NB4 (cell line): ENCODE measurements at regions not wholly inside any gene's neighbourhood (a gene's known extent, or its start where the extent isn't known, plus 50 kb on each side); places are given as distances from the start of the nearest gene placed in this dataset.
"Not testable (repeated sequence)": the region's sequence is repeated elsewhere in the genome, so short reads cannot be mapped to it uniquely, and the experiment has no call there.

Source experiments
- DNase-seq: peaks from one replicate; pipeline ENCODE4 v3.0.0; 2010; ENCODE audit warnings: low read depth
- H3K4me3 ChIP-seq: one replicate; pipeline ENCODE4 v1.5.1; 2011; ENCODE audit warnings: mild to moderate bottlenecking, low read depth, low read length, moderate library complexity
- CTCF ChIP-seq: IDR thresholded peaks from one replicate; pipeline ENCODE4 v1.5.1; 2012; ENCODE audit warnings: low read depth, low read length
- MAX ChIP-seq: IDR thresholded peaks from 2 replicates; pipeline ENCODE4 v1.6.1; 2011; ENCODE audit warnings: low read depth, low read length
- MYC ChIP-seq: IDR thresholded peaks from 2 replicates; pipeline ENCODE4 v1.6.1; 2011; ENCODE audit warnings: low read depth, low read length
- POLR2A ChIP-seq: IDR thresholded peaks from 2 replicates; pipeline ENCODE4 v1.6.1; 2011; ENCODE audit warnings: mild to moderate bottlenecking; ENCODE audit not compliant: insufficient read length; ENCODE audit errors: extremely low read depth

DNA sequence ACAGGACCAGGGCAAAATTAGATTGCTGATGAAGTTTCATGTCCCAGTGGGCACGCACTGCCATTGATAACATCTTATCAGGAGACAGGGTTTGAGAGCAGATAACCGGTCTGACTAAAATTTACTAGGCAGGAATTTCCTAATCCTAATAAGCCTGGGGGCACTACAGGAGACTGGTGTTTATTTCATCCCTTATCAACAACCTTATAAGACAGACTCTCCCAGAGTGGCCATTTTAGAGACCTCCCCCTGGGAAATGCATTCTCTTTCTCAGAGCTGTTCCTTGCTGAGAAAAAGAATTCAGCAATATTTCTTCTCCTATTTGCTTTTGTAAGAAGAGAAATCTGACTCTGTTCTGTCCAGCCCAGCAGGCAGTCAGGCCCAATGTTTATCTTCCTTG, 423.4 kb upstream of the IMPG1 start:
- no peak overlapping the region for H3K4me3 ChIP-seq
- DNase-seq = no peak
- TF ChIP-seq MAX = no peak
- no peak for TF ChIP-seq POLR2A
- TF ChIP-seq CTCF = no peak
- TF ChIP-seq MYC = no peak

- not testable (repeated sequence) for DNase-seq, H3K4me3 ChIP-seq
These were observed 418.9 kb upstream of the IMPG1 start for GRCh38 chr6:76491376-76491775.

GRCh38 chr6:76490456-76490855, 418.0 kb upstream of the IMPG1 start:
- no peak for DNase-seq
- TF ChIP-seq MAX = no peak
- TF ChIP-seq CTCF = no peak
- no peak for TF ChIP-seq MYC
- TF ChIP-seq POLR2A = no peak

GRCh38 chr6:76481101-76481500, 408.6 kb upstream of the IMPG1 start:
- H3K4me3 ChIP-seq = no peak overlapping the region
- no peak for TF ChIP-seq CTCF
- TF ChIP-seq MAX = no peak
- TF ChIP-seq MYC = no peak
- TF ChIP-seq POLR2A = no peak
- no peak for DNase-seq

More at GRCh38 chr6:76490456-76490855, 418.0 kb upstream of the IMPG1 start:
- no peak overlapping the region for H3K4me3 ChIP-seq

- no peak overlapping the region for H3K4me3 ChIP-seq
- no peak for DNase-seq
- TF ChIP-seq MYC = no peak
- no peak for TF ChIP-seq CTCF
- TF ChIP-seq MAX = no peak
- no peak for TF ChIP-seq POLR2A
These were observed 400.4 kb upstream of the IMPG1 start for GRCh38 chr6:76472858-76473257.

- TF ChIP-seq MYC (no peak), MAX (no peak), CTCF (no peak), POLR2A (no peak)
- H3K4me3 ChIP-seq = no peak overlapping the region
- no peak for DNase-seq
These were observed 393.8 kb upstream of the IMPG1 start for GRCh38 chr6:76466286-76466685.
